ENCODE measurements at regions not wholly inside any gene's neighbourhood (a gene's known extent, or its start where the extent isn't known, plus 50 kb on each side); places are given as distances from the start of the nearest gene placed in this dataset.

GRCh38 chr18:22342625-22343024 lies 75.1 kb downstream of the CTAGE1 start:
- Histone ChIP-seq H3K4me1 (ENCODE audit: insufficient read depth, low read length) (peaks cover 80% of the 10 kb centered on the region), H3K27ac (ENCODE audit: low read depth, low read length) (no peak overlapping the region), H3K36me3 (ENCODE audit: insufficient read depth, low read length) (no peaks in the 10 kb centered on the region), H3K9me3 (ENCODE audit: control insufficient read depth in 1 of 2, low read length in 2 of 2) (no peaks in the 10 kb centered on the region), H3K4me3 (ENCODE audit: low read length in 2 of 2) (no peak overlapping the region), H3K27me3 (ENCODE audit: insufficient read depth, low read length) (no peaks in the 10 kb centered on the region)
- peak overlapping the region; percentile 73 to 95 (median 88) for H3K27ac Mint-ChIP-seq
- no peaks in the 10 kb centered on the region for H3K9me3 Mint-ChIP-seq
- ChIA-PET POLR2A (ENCODE audit: partially characterized antibody) (no interaction called here), CTCF (ENCODE audit: partially characterized antibody) (no interaction called here)
- H3K27me3 Mint-ChIP-seq = peaks cover 0 to 3% of the 10 kb centered on the region in 2 donors
- H3K36me3 Mint-ChIP-seq = peaks cover 0 to 2% of the 10 kb centered on the region in 2 donors
- peak overlapping the region in 5 of 8 donors; percentile 13 to 45 (median 40) for H3K4me3 Mint-ChIP-seq
- intact Hi-C loops (cut with micrococcal nuclease) = no loop called here
- H3K4me1 Mint-ChIP-seq = peaks cover 24 to 66% (median 45%) of the 10 kb centered on the region in 4 donors
- DNase-seq = peak in 4 of 5 donors; percentile 23 to 78 (median 39)

GRCh38 chr18:22340331-22340730 lies 77.4 kb downstream of the CTAGE1 start:
- CTCF ChIA-PET (ENCODE audit: partially characterized antibody) = no interaction called here
- H3K9me3 Mint-ChIP-seq = no peaks in the 10 kb centered on the region

GRCh38 chr18:22339913-22340312 lies 77.8 kb downstream of the CTAGE1 start:
- Histone ChIP-seq H3K27ac (ENCODE audit: low read depth, low read length) (no peak overlapping the region), H3K4me1 (ENCODE audit: insufficient read depth, low read length) (peaks cover 64% of the 10 kb centered on the region), H3K9me3 (ENCODE audit: control insufficient read depth in 1 of 2, low read length in 2 of 2) (no peaks in the 10 kb centered on the region), H3K27me3 (ENCODE audit: insufficient read depth, low read length) (no peaks in the 10 kb centered on the region), H3K4me3 (ENCODE audit: low read length in 2 of 2) (no peak overlapping the region), H3K36me3 (ENCODE audit: insufficient read depth, low read length) (no peaks in the 10 kb centered on the region)
- Mint-ChIP-seq H3K4me3 (no peak overlapping the region), H3K27me3 (no peaks in the 10 kb centered on the region), H3K4me1 (peaks cover 17 to 58% (median 36%) of the 10 kb centered on the region in 4 donors), H3K36me3 (no peaks in the 10 kb centered on the region), H3K9me3 (no peaks in the 10 kb centered on the region), H3K27ac (peak overlapping the region in 3 of 7 donors; percentile 24 to 41 (median 37))
- intact Hi-C loops (cut with micrococcal nuclease) = no loop called here
- ChIA-PET POLR2A (ENCODE audit: partially characterized antibody) (no interaction called here), CTCF (ENCODE audit: partially characterized antibody) (no interaction called here)
- DNase-seq = no peak

More at GRCh38 chr18:22340331-22340730, 77.4 kb downstream of the CTAGE1 start:
- Histone ChIP-seq H3K9me3 (ENCODE audit: control insufficient read depth in 1 of 2, low read length in 2 of 2) (no peaks in the 10 kb centered on the region), H3K36me3 (ENCODE audit: insufficient read depth, low read length) (no peaks in the 10 kb centered on the region), H3K4me3 (ENCODE audit: low read length in 2 of 2) (no peak overlapping the region), H3K4me1 (ENCODE audit: insufficient read depth, low read length) (peaks cover 65% of the 10 kb centered on the region), H3K27me3 (ENCODE audit: insufficient read depth, low read length) (no peaks in the 10 kb centered on the region), H3K27ac (ENCODE audit: low read depth, low read length) (no peak overlapping the region)
- POLR2A ChIA-PET (ENCODE audit: partially characterized antibody) = no interaction called here
- DNase-seq = no peak
- intact Hi-C loops (cut with micrococcal nuclease) = no loop called here
- Mint-ChIP-seq H3K4me3 (peak overlapping the region in 1 of 8 donors; percentile 36), H3K36me3 (no peaks in the 10 kb centered on the region), H3K4me1 (peaks cover 19 to 56% (median 37%) of the 10 kb centered on the region in 4 donors), H3K27me3 (no peaks in the 10 kb centered on the region), H3K27ac (peak overlapping the region in 3 of 7 donors; percentile 24 to 41 (median 37))

- H3K36me3 ChIP-seq (ENCODE audit: insufficient read depth, low read length) = no peaks in the 10 kb centered on the region
- peaks cover 16 to 49% (median 30%) of the 10 kb centered on the region in 4 donors for H3K4me1 Mint-ChIP-seq
- H3K36me3 Mint-ChIP-seq = no peaks in the 10 kb centered on the region
- CTCF ChIA-PET (ENCODE audit: partially characterized antibody) = no interaction called here
- H3K4me3 Mint-ChIP-seq = peak overlapping the region in 6 of 8 donors; percentile 25 to 69 (median 43)
- peak overlapping the region in 3 of 7 donors; percentile 12 to 88 (median 39) for H3K27ac Mint-ChIP-seq
- H3K4me3 ChIP-seq (ENCODE audit: low read length in 2 of 2) = no peak overlapping the region
- H3K27me3 Mint-ChIP-seq = no peaks in the 10 kb centered on the region
- H3K9me3 Mint-ChIP-seq = no peaks in the 10 kb centered on the region
- no peaks in the 10 kb centered on the region for H3K9me3 ChIP-seq (ENCODE audit: control insufficient read depth in 1 of 2, low read length in 2 of 2)
- no peak overlapping the region for H3K27ac ChIP-seq (ENCODE audit: low read depth, low read length)
- no peak for DNase-seq
- POLR2A ChIA-PET (ENCODE audit: partially characterized antibody) = no interaction called here
- H3K27me3 ChIP-seq (ENCODE audit: insufficient read depth, low read length) = no peaks in the 10 kb centered on the region
- H3K4me1 ChIP-seq (ENCODE audit: insufficient read depth, low read length) = peaks cover 46% of the 10 kb centered on the region
- intact Hi-C loops (cut with micrococcal nuclease) = no loop called here
Measured at GRCh38 chr18:22337833-22338232, 79.9 kb downstream of the CTAGE1 start.

- peaks cover 41% of the 10 kb centered on the region for H3K4me1 ChIP-seq (ENCODE audit: insufficient read depth, low read length)
Measured at GRCh38 chr18:22337306-22337705, 80.4 kb downstream of the CTAGE1 start.

GRCh38 chr18:22336406-22336805 lies 81.3 kb downstream of the CTAGE1 start:
- Mint-ChIP-seq H3K27me3 (no peaks in the 10 kb centered on the region), H3K27ac (no peak overlapping the region), H3K36me3 (no peaks in the 10 kb centered on the region), H3K9me3 (no peaks in the 10 kb centered on the region), H3K4me1 (peaks cover 11 to 44% (median 21%) of the 10 kb centered on the region in 4 donors), H3K4me3 (no peak overlapping the region)
- ChIA-PET CTCF (ENCODE audit: partially characterized antibody) (no interaction called here), POLR2A (ENCODE audit: partially characterized antibody) (no interaction called here)
- Histone ChIP-seq H3K9me3 (ENCODE audit: control insufficient read depth in 1 of 2, low read length in 2 of 2) (no peaks in the 10 kb centered on the region), H3K36me3 (ENCODE audit: insufficient read depth, low read length) (no peaks in the 10 kb centered on the region), H3K27me3 (ENCODE audit: insufficient read depth, low read length) (no peaks in the 10 kb centered on the region), H3K27ac (ENCODE audit: low read depth, low read length) (no peak overlapping the region), H3K4me1 (ENCODE audit: insufficient read depth, low read length) (peaks cover 32% of the 10 kb centered on the region), H3K4me3 (ENCODE audit: low read length in 2 of 2) (no peak overlapping the region)
- intact Hi-C loops (cut with micrococcal nuclease) = no loop called here
- no peak for DNase-seq

More at GRCh38 chr18:22337306-22337705, 80.4 kb downstream of the CTAGE1 start:
- intact Hi-C loops (cut with micrococcal nuclease) = no loop called here
- ChIA-PET CTCF (ENCODE audit: partially characterized antibody) (no interaction called here), POLR2A (ENCODE audit: partially characterized antibody) (no interaction called here)
- Mint-ChIP-seq H3K4me1 (peaks cover 16 to 49% (median 27%) of the 10 kb centered on the region in 4 donors), H3K9me3 (no peaks in the 10 kb centered on the region), H3K4me3 (peak overlapping the region in 2 of 8 donors; percentile 41 to 69), H3K36me3 (no peaks in the 10 kb centered on the region), H3K27me3 (no peaks in the 10 kb centered on the region), H3K27ac (peak overlapping the region in 2 of 7 donors; percentile 12 to 36)
- H3K36me3 ChIP-seq (ENCODE audit: insufficient read depth, low read length) = no peaks in the 10 kb centered on the region
- no peaks in the 10 kb centered on the region for H3K27me3 ChIP-seq (ENCODE audit: insufficient read depth, low read length)
- DNase-seq = no peak
- no peaks in the 10 kb centered on the region for H3K9me3 ChIP-seq (ENCODE audit: control insufficient read depth in 1 of 2, low read length in 2 of 2)
- H3K4me3 ChIP-seq (ENCODE audit: low read length in 2 of 2) = no peak overlapping the region
- H3K27ac ChIP-seq (ENCODE audit: low read depth, low read length) = no peak overlapping the region

- Mint-ChIP-seq H3K36me3 (no peaks in the 10 kb centered on the region), H3K27ac (no peak overlapping the region), H3K4me1 (peaks cover 9 to 41% (median 19%) of the 10 kb centered on the region in 4 donors), H3K9me3 (no peaks in the 10 kb centered on the region), H3K27me3 (no peaks in the 10 kb centered on the region), H3K4me3 (peak overlapping the region in 1 of 8 donors; percentile 17)
- Histone ChIP-seq H3K27me3 (ENCODE audit: insufficient read depth, low read length) (no peaks in the 10 kb centered on the region), H3K4me3 (ENCODE audit: low read length in 2 of 2) (no peak overlapping the region), H3K4me1 (ENCODE audit: insufficient read depth, low read length) (peaks cover 28% of the 10 kb centered on the region), H3K27ac (ENCODE audit: low read depth, low read length) (no peak overlapping the region), H3K36me3 (ENCODE audit: insufficient read depth, low read length) (no peaks in the 10 kb centered on the region), H3K9me3 (ENCODE audit: control insufficient read depth in 1 of 2, low read length in 2 of 2) (no peaks in the 10 kb centered on the region)
- POLR2A ChIA-PET (ENCODE audit: partially characterized antibody) = no interaction called here
- CTCF ChIA-PET (ENCODE audit: partially characterized antibody) = no interaction called here
- intact Hi-C loops (cut with micrococcal nuclease) = no loop called here
- no peak for DNase-seq
Measured at GRCh38 chr18:22335731-22336198, 82.0 kb downstream of the CTAGE1 start.

All from CD4-positive, alpha-beta memory T cell (primary cell).